ENCODE measurements at regions not wholly inside any gene's neighbourhood (a gene's known extent, or its start where the extent isn't known, plus 50 kb on each side); places are given as distances from the start of the nearest gene placed in this dataset.

DNA sequence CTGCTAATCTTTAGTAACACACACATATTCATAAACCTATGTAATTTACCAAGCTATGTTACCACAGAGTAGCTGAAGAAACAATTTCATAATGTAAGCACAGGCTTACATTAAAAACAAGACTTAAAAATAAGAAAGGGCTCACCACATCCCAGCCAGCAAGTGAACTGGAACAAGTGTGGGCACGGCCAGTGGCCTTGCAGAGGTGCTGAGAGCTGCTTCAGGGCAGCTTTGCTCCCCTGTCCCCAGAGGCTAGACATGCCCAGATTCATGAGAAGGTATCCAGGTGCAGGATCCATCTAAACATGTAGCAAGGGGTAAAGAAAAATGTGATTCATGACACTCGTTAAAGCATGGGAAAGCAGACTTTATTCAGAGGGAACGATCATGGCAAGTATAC, 62.0 kb upstream of the CKS2 start:
- TF ChIP-seq, protein P1, sequence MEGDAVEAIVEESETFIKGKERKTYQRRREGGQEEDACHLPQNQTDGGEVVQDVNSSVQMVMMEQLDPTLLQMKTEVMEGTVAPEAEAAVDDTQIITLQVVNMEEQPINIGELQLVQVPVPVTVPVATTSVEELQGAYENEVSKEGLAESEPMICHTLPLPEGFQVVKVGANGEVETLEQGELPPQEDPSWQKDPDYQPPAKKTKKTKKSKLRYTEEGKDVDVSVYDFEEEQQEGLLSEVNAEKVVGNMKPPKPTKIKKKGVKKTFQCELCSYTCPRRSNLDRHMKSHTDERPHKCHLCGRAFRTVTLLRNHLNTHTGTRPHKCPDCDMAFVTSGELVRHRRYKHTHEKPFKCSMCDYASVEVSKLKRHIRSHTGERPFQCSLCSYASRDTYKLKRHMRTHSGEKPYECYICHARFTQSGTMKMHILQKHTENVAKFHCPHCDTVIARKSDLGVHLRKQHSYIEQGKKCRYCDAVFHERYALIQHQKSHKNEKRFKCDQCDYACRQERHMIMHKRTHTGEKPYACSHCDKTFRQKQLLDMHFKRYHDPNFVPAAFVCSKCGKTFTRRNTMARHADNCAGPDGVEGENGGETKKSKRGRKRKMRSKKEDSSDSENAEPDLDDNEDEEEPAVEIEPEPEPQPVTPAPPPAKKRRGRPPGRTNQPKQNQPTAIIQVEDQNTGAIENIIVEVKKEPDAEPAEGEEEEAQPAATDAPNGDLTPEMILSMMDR (IDR thresholded peaks at IDR 0.05; ENCODE audit: extremely low read depth, missing control alignments) = no peak
- no peak for DNase-seq (ENCODE audit: low spot score)

DNA sequence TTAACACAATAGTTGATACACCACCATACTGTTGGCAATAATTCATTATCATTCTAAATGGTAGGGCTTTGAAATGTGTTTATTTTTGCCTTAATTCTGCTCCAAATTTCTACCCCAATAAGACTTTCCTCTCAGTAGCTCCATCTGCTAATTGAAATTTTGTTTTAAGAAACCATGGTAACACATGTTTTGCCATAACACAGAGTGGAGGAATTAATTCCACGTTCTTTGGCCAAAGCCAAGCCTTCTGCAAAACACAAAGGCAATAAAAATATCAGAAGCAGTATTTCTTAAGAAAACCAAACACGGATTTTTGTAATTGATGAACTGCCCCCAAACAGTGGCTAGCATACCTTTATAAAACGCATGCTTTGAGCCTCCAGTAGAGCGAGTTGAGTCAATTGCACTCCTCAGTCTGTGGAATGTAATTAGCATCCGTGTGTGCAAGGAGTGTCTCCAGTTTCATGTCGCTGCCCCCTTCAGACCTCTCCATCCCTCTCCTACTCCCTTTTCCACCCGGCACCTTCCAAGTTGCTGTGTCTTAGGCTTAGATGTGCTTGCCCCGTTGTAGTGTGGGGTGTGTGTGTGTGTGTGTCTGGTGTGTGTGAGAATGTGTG, 58.2 kb upstream of the CKS2 start:
- TF ChIP-seq, protein P1 (IDR thresholded peaks at IDR 0.05; ENCODE audit: extremely low read depth, missing control alignments) = no peak
- DNase-seq (ENCODE audit: low spot score) = no peak

DNA sequence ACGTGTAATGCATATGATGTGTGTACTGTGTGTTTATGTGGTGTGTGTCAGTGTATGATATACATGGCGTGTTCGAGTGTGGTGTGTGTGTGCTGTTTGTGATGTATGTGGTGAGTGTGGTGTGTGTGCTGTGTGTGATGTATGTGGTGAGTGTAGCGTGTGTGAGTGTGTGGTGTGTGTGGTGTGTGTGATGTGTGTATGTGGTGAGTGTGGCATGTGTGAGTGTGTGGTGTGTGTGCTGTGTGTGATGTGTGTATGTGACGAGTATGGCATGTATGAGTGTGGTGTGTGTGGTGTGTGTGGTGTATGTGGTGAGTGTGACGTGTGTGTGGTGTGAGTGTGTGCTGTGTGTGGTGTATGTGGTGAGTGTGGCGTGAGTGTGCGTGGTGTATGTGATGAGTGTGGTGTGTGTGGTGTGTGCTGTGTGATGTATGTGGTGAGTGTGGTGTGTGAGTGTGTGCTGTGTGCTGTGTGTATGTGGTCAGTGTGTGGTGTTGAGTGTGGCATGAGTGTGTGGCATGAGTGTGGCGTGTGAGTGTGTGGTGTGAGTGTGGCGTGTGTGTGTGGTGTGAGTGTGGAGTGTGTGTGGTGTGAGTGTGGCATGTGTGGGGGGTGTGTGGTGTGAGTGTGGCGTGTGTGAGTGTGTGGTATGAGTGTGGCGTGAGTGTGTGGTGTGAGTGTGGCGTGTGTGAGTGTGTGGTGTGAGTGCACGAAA, 56.8 kb upstream of the CKS2 start:
- DNase-seq (ENCODE audit: low spot score) = no peak
- TF ChIP-seq, protein P1 (IDR thresholded peaks at IDR 0.05; ENCODE audit: extremely low read depth, missing control alignments) = no peak

DNA sequence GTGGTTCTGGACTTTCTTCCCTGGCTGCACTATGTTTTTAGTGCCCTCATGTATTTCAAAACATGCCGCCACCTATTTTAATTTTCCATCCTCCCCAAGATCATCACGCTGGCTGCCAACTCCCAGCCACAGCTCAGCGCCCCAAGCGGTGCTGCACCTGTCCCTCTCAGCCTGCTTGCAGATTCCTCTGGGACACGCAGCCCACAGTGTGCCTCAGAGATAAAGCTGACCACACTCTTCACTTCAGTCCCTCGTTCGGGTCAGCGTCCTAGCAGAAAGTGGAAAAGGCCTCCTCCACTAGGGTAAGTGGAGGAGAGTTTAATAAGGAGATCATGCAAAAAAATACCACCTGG, 56.2 kb upstream of the CKS2 start:
- TF ChIP-seq, protein P1 (IDR thresholded peaks at IDR 0.05; ENCODE audit: extremely low read depth, missing control alignments) = no peak
- no peak for DNase-seq (ENCODE audit: low spot score)

DNA sequence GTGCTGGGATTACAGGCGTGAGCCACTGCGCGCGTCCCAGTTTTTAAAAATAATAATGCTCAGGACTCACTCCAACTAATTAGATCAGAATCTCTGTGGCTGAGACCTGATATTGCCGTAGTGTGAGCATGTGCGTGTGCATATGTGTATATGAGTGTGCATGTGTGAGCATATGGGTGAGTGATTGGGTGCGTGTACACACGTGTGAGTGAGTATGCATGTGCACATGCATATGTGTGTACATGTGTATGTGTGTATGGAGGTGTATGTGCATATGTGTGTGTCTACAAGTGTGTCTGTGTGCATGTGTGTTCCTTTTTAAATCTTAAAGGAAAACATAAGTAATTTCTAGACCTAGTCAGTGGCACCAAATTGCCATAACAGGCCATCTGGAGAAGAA, 54.8 kb upstream of the CKS2 start:
- DNase-seq (ENCODE audit: low spot score) = no peak
- TF ChIP-seq, protein P1 (IDR thresholded peaks at IDR 0.05; ENCODE audit: extremely low read depth, missing control alignments) = no peak

DNA sequence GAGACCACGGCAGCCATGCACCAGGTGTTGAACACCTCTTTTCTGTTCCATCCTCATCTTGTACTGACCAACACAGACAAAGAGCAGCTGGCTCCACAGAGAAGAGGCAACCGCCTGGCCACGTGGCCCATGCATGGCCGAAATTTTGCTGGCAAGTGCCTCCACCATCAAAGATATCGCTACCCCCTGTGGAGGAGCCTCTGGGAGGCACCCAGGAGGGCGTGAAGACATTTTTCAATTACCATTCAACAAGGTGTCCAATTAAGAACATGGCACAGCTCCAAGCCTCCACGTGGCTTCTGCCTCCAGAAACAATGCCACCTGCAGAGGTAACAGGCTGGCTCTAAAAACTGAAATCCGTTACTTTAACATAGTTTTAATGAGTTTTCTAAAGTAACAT, 54.4 kb upstream of the CKS2 start:
- DNase-seq (ENCODE audit: low spot score) = no peak

DNA sequence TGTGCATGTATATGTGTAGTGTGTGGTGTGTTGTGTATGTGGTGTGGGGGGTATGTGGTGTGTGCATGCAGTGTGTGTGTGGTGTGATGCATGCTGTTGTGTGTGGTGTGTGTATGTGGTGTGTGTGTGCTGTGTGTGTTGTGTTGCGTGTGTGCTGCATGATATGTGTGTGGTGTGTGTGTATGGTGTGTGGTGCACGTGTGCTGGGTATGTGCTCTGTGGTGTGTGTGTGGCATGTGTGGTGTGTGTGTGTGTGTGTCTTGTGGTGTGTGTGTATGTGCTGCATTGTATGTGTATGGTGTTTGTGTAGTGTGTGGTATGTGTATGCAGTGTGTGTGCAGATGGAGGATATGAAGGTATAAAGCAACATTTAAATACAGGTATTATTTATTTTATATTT, 50.5 kb upstream of the CKS2 start:
- TF ChIP-seq, protein P1 (IDR thresholded peaks at IDR 0.05; ENCODE audit: extremely low read depth, missing control alignments) = no peak
- no peak for DNase-seq (ENCODE audit: low spot score)

More for the DNA sequence above, 54.4 kb upstream of the CKS2 start:
- TF ChIP-seq, protein P1 (IDR thresholded peaks at IDR 0.05; ENCODE audit: extremely low read depth, missing control alignments) = no peak

Data from GM20000 (cell line).